ENCODE measurements at regions not wholly inside any gene's neighbourhood (a gene's known extent, or its start where the extent isn't known, plus 50 kb on each side); places are given as distances from the start of the nearest gene placed in this dataset.

- no peak for TF ChIP-seq ZBTB7A (tag by site-specific recombination; IDR thresholded peaks at IDR 0.05; ENCODE audit: low read depth)
- no peak for TF ChIP-seq ZNF214 (tag by site-specific recombination; IDR thresholded peaks at IDR 0.05; ENCODE audit: borderline replicate concordance)
- TF ChIP-seq ZNF280D (tag by site-specific recombination; IDR thresholded peaks at IDR 0.05): no peak
- no peak for TF ChIP-seq ZBTB8A (tag by site-specific recombination; IDR thresholded peaks at IDR 0.05)
- no peak for TF ChIP-seq CTCF (tag by site-specific recombination; IDR thresholded peaks at IDR 0.05)
- no peak for TF ChIP-seq REST (tag by site-specific recombination; IDR thresholded peaks at IDR 0.05)
- TF ChIP-seq SALL2 (tag by site-specific recombination; IDR thresholded peaks at IDR 0.05; ENCODE audit: borderline replicate concordance): no peak
- no peak for TF ChIP-seq ZNF518A (tag by site-specific recombination; conservative IDR thresholded peaks at IDR 0.05; ENCODE audit: low read depth)
- TF ChIP-seq ZNF121 (tag by site-specific recombination; IDR thresholded peaks at IDR 0.05): no peak
- no peak for TF ChIP-seq ZFP3 (tag by site-specific recombination; IDR thresholded peaks at IDR 0.05; ENCODE audit: low read depth)
- no peak for TF ChIP-seq ZNF544 (tag by site-specific recombination; IDR thresholded peaks at IDR 0.05)
- TF ChIP-seq SP7 (tag by site-specific recombination; IDR thresholded peaks at IDR 0.05): no peak
- no peak for TF ChIP-seq ZIC2 (tag by site-specific recombination; IDR thresholded peaks at IDR 0.05)
Measured at GRCh38 chr15:59817834-59818233, 128.7 kb upstream of the BNIP2 start.
